SH-SY5Y (cell line): ENCODE measurements at regions not wholly inside any gene's neighbourhood (a gene's known extent, or its start where the extent isn't known, plus 50 kb on each side); places are given as distances from the start of the nearest gene placed in this dataset.

Source experiments
- GATA2 ChIP-seq: IDR thresholded peaks from 2 replicates; pipeline ENCODE4 v1.6.1; 2011; ENCODE audit warnings: mild to moderate bottlenecking, low read depth, low read length
- GATA3 ChIP-seq: IDR thresholded peaks from 2 replicates; pipeline ENCODE4 v1.6.1; 2011; ENCODE audit warnings: low read depth, mild to moderate bottlenecking, low read length, moderate library complexity

DNA sequence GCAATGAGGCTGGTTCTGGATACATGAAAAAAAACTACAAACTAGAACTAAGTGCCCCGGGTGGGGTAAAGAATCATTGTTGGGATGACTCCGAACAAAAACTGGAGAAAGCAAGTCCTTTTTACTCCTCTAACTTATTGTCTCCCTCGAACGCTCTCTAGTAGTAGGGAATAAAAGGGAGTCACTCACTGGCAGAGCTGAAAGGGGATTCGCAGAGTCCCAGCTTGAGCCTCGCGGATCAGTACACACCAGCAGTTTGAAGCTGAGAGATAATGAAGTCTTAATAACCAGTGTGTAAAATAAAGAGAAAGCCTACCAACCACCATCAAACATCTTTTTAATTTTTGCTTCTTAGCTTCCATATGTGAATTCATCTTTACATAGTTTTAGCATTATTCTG lies 521.9 kb upstream of the ARX start:
- TF ChIP-seq GATA3 (no peak), GATA2 (no peak)
